ENCODE measurements at regions not wholly inside any gene's neighbourhood (a gene's known extent, or its start where the extent isn't known, plus 50 kb on each side); places are given as distances from the start of the nearest gene placed in this dataset.

GRCh38 chr4:126821152-126821551, 811.6 kb upstream of the INTU start:
- H3K36me3 Mint-ChIP-seq (ENCODE audit: insufficient read depth): no peaks in the 10 kb centered on the region
- DNase-seq (no peak), ATAC-seq (no peak)
- no peaks in the 10 kb centered on the region for H3K4me1 Mint-ChIP-seq (ENCODE audit: low read depth)
- no peaks in the 10 kb centered on the region for H3K27me3 Mint-ChIP-seq (ENCODE audit: low read depth)
- peaks cover 11% of the 10 kb centered on the region for H3K9me3 Mint-ChIP-seq
- no peak overlapping the region for H3K4me3 Mint-ChIP-seq

DNA sequence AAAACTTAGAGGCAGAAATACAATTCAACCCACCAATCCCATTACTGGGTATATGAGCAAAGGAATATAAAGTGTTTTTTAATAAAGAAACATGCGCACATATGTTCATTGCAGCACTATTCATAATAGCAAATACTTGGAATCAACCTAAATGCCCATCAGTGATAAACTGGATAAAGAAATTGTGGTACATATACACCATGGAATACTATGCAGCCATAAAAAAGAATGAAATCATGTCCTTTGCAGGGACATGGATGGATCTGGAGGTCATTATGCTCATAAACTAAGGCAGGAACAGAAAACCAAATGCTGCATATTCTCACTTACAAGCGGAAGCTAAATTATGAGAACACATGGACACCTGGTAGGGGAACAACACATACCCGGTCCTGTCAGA, 807.7 kb upstream of the INTU start:
- H3K4me1 Mint-ChIP-seq (ENCODE audit: low read depth): no peaks in the 10 kb centered on the region
- no peaks in the 10 kb centered on the region for H3K27me3 Mint-ChIP-seq (ENCODE audit: low read depth)
- peaks cover 4% of the 10 kb centered on the region for H3K9me3 Mint-ChIP-seq
- H3K4me3 Mint-ChIP-seq: no peak overlapping the region
- H3K36me3 Mint-ChIP-seq (ENCODE audit: insufficient read depth): no peaks in the 10 kb centered on the region
- ATAC-seq: no peak
- no peak for DNase-seq

- Mint-ChIP-seq H3K4me1 (ENCODE audit: low read depth) (no peaks in the 10 kb centered on the region), H3K36me3 (ENCODE audit: insufficient read depth) (no peaks in the 10 kb centered on the region), H3K27me3 (ENCODE audit: low read depth) (no peaks in the 10 kb centered on the region), H3K4me3 (no peak overlapping the region), H3K9me3 (peaks cover 6% of the 10 kb centered on the region)
- no peak for DNase-seq
- no peak for ATAC-seq
Measured at GRCh38 chr4:126827669-126828068, 805.1 kb upstream of the INTU start.

GRCh38 chr4:126834854-126835253, 797.9 kb upstream of the INTU start:
- Mint-ChIP-seq H3K36me3 (ENCODE audit: insufficient read depth) (no peaks in the 10 kb centered on the region), H3K4me1 (ENCODE audit: low read depth) (no peaks in the 10 kb centered on the region), H3K4me3 (no peak overlapping the region), H3K27me3 (ENCODE audit: low read depth) (no peaks in the 10 kb centered on the region), H3K9me3 (peaks cover 38% of the 10 kb centered on the region)
- ATAC-seq: no peak
- no peak for DNase-seq

DNA sequence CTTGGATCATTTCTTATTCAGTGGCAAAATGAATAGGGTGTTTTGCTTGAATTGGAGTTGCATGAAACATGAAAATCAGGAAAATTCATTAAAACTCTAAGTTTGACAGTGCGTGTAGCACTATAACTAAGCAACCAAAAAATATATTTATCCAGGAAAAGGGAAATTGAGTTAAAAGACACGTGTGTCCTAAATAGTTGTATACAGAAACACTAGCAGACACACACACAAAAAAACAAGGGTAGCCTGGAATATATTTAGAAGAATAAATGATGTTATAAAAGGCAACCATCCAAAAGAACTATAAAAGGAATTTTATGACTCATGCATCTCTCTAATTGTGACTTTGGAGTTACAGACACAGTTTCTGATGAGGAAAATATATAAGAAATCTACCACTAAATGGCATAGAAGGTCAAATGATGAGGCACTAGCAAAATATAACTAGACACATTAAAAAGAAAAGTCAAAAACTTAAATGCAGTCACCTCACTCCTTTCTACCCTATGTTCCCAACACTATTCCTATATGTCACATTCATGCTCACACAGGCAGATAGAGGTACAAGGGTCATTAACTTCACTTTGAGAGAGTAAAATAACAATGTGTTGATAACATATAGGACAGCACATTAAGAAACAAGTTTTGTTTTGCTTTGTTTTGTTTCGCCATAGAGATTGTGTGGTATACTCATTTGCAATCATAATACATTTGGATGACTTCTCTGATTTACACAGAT, 793.6 kb upstream of the INTU start:
- no peaks in the 10 kb centered on the region for H3K4me1 Mint-ChIP-seq (ENCODE audit: low read depth)
- no peaks in the 10 kb centered on the region for H3K27me3 Mint-ChIP-seq (ENCODE audit: low read depth)
- ATAC-seq: no peak
- H3K36me3 Mint-ChIP-seq (ENCODE audit: insufficient read depth): no peaks in the 10 kb centered on the region
- peaks cover 27% of the 10 kb centered on the region for H3K9me3 Mint-ChIP-seq
- no peak for DNase-seq
- H3K4me3 Mint-ChIP-seq: no peak overlapping the region

GRCh38 chr4:126843492-126844067, 789.2 kb upstream of the INTU start:
- ATAC-seq: no peak
- H3K36me3 Mint-ChIP-seq (ENCODE audit: insufficient read depth): no peaks in the 10 kb centered on the region

GRCh38 chr4:126850286-126850685, 782.5 kb upstream of the INTU start:
- H3K4me3 Mint-ChIP-seq: no peak overlapping the region
- no peaks in the 10 kb centered on the region for H3K4me1 Mint-ChIP-seq (ENCODE audit: low read depth)
- no peaks in the 10 kb centered on the region for H3K27me3 Mint-ChIP-seq (ENCODE audit: low read depth)
- no peaks in the 10 kb centered on the region for H3K36me3 Mint-ChIP-seq (ENCODE audit: insufficient read depth)
- no peaks in the 10 kb centered on the region for H3K9me3 Mint-ChIP-seq
- no peak for DNase-seq
- ATAC-seq: no peak

More at GRCh38 chr4:126843492-126844067, 789.2 kb upstream of the INTU start:
- Mint-ChIP-seq H3K4me1 (ENCODE audit: low read depth) (no peaks in the 10 kb centered on the region), H3K9me3 (peaks cover 9% of the 10 kb centered on the region), H3K27me3 (ENCODE audit: low read depth) (no peaks in the 10 kb centered on the region), H3K4me3 (no peak overlapping the region)
- no peak for DNase-seq

GRCh38 chr4:126851391-126851790, 781.4 kb upstream of the INTU start:
- H3K4me1 Mint-ChIP-seq (ENCODE audit: low read depth): no peaks in the 10 kb centered on the region
- ATAC-seq: no peak
- H3K27me3 Mint-ChIP-seq (ENCODE audit: low read depth): no peaks in the 10 kb centered on the region
- H3K4me3 Mint-ChIP-seq: no peak overlapping the region
- H3K36me3 Mint-ChIP-seq (ENCODE audit: insufficient read depth): no peaks in the 10 kb centered on the region
- no peak for DNase-seq
- no peaks in the 10 kb centered on the region for H3K9me3 Mint-ChIP-seq

- H3K4me1 Mint-ChIP-seq (ENCODE audit: low read depth): no peaks in the 10 kb centered on the region
- no peak for ATAC-seq
- H3K9me3 Mint-ChIP-seq: peaks cover 2% of the 10 kb centered on the region
- no peaks in the 10 kb centered on the region for H3K36me3 Mint-ChIP-seq (ENCODE audit: insufficient read depth)
- H3K27me3 Mint-ChIP-seq (ENCODE audit: low read depth): no peaks in the 10 kb centered on the region
- no peak overlapping the region for H3K4me3 Mint-ChIP-seq
- DNase-seq: no peak
Measured at GRCh38 chr4:126853715-126854114, 779.0 kb upstream of the INTU start.

DNA sequence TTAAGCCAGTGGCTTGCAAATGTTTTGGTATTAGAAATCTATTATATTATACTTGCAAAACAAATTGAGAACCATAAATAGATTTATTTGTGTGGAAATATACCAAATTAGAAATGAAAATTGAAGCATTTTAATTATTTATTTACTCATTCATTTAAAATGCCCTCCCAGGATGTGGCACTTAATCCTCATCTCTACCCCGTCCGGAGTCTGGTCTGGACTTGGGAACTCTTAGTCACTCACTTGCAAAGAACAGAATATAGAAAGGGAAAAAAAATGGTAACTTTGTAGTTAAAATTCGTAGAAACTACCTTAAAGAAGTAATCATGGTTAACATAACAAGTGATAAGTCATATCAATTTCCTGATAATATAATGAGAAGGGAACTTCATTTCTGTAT, 775.9 kb upstream of the INTU start:
- no peak overlapping the region for H3K4me3 Mint-ChIP-seq
- H3K27me3 Mint-ChIP-seq (ENCODE audit: low read depth): no peaks in the 10 kb centered on the region
- peaks cover 7% of the 10 kb centered on the region for H3K9me3 Mint-ChIP-seq
- H3K4me1 Mint-ChIP-seq (ENCODE audit: low read depth): no peaks in the 10 kb centered on the region
- DNase-seq (no peak), ATAC-seq (no peak)
- H3K36me3 Mint-ChIP-seq (ENCODE audit: insufficient read depth): no peaks in the 10 kb centered on the region

DNA sequence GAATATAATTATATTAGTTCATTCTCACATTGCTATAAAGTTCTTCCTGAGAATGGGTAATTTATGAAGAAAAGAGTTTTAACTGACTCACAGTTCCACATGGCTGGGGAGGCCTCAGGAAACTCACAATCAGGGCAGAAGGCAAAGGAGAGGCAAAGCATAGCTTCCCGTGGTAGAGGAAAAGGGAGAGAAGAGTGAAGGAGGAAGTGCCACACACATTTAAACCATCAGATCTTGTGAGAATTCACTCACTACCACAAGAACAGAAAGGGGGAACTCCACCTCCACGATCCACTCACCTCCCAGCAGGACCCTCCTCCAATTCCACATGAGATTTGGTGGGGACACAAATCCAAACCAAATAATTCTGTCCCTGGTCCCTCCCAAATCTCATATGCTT, 773.4 kb upstream of the INTU start:
- peaks cover 12% of the 10 kb centered on the region for H3K9me3 Mint-ChIP-seq
- no peak for DNase-seq
- no peaks in the 10 kb centered on the region for H3K36me3 Mint-ChIP-seq (ENCODE audit: insufficient read depth)
- H3K4me3 Mint-ChIP-seq: no peak overlapping the region
- H3K4me1 Mint-ChIP-seq (ENCODE audit: low read depth): no peaks in the 10 kb centered on the region
- no peaks in the 10 kb centered on the region for H3K27me3 Mint-ChIP-seq (ENCODE audit: low read depth)
- ATAC-seq: no peak

GRCh38 chr4:126859872-126860271, 772.9 kb upstream of the INTU start:
- Mint-ChIP-seq H3K4me1 (ENCODE audit: low read depth) (no peaks in the 10 kb centered on the region), H3K27me3 (ENCODE audit: low read depth) (no peaks in the 10 kb centered on the region), H3K4me3 (no peak overlapping the region), H3K9me3 (peaks cover 12% of the 10 kb centered on the region), H3K36me3 (ENCODE audit: insufficient read depth) (no peaks in the 10 kb centered on the region)
- ATAC-seq (no peak), DNase-seq (no peak)

- peaks cover 12% of the 10 kb centered on the region for H3K9me3 Mint-ChIP-seq
- no peak overlapping the region for H3K4me3 Mint-ChIP-seq
- no peaks in the 10 kb centered on the region for H3K27me3 Mint-ChIP-seq (ENCODE audit: low read depth)
- ATAC-seq: no peak
- H3K36me3 Mint-ChIP-seq (ENCODE audit: insufficient read depth): no peaks in the 10 kb centered on the region
- H3K4me1 Mint-ChIP-seq (ENCODE audit: low read depth): no peaks in the 10 kb centered on the region
- no peak for DNase-seq
Measured at GRCh38 chr4:126860308-126860707, 772.4 kb upstream of the INTU start.

DNA sequence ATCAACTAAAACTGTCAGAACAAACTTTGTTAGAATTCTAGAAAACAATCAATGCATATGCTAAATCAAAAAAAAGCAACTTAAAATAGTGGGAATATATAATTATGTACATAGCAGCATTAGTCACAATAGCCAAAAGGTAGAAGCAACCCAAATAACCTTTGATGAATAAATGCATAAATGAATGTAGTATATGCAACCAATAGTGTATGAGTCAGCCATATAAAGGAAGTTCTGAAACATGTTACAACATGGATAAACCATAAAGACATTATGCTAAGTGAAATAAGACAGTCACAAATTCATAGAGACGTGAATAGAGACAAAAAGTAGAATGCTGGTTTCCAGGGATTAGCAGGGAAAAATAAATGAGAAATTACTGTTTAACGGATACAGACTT, 762.8 kb upstream of the INTU start:
- no peaks in the 10 kb centered on the region for H3K27me3 Mint-ChIP-seq (ENCODE audit: low read depth)
- H3K4me1 Mint-ChIP-seq (ENCODE audit: low read depth): no peaks in the 10 kb centered on the region
- peaks cover 37% of the 10 kb centered on the region for H3K9me3 Mint-ChIP-seq
- no peak for ATAC-seq
- DNase-seq: no peak
- no peaks in the 10 kb centered on the region for H3K36me3 Mint-ChIP-seq (ENCODE audit: insufficient read depth)
- no peak overlapping the region for H3K4me3 Mint-ChIP-seq

- DNase-seq: no peak
- Mint-ChIP-seq H3K4me1 (ENCODE audit: low read depth) (no peaks in the 10 kb centered on the region), H3K4me3 (no peak overlapping the region), H3K36me3 (ENCODE audit: insufficient read depth) (no peaks in the 10 kb centered on the region), H3K27me3 (ENCODE audit: low read depth) (no peaks in the 10 kb centered on the region), H3K9me3 (peaks cover 39% of the 10 kb centered on the region)
- ATAC-seq: no peak
Measured at GRCh38 chr4:126871810-126872209, 760.9 kb upstream of the INTU start.
